Right atrium auricular region (tissue), 2 donors: ENCODE measurements at regions not wholly inside any gene's neighbourhood (a gene's known extent, or its start where the extent isn't known, plus 50 kb on each side); places are given as distances from the start of the nearest gene placed in this dataset.
"Not testable (repeated sequence)": the region's sequence is repeated elsewhere in the genome, so short reads cannot be mapped to it uniquely, and the experiment has no call there.

Experiments
- DNase-seq: peaks from one replicate; pipeline ENCODE4 v3.0.0-alpha.2; 2019; ENCODE audit warnings: low spot score
- H3K27ac ChIP-seq, 2 donors: fragments of 200-600 bp; sonication (generic); 1 replicate in 1 of 2; 2 replicates in 1 of 2; pipeline ENCODE4 v1.5.1; 2016 to 2019
- H3K27me3 ChIP-seq, 2 donors: fragments of 200-600 bp; sonication (generic); one replicate each; pipeline versions ENCODE4 v1.5.1 to v1.6.0; 2017 to 2019
- H3K36me3 ChIP-seq: fragments of 200-600 bp; sonication (generic); one replicate; pipeline ENCODE4 v1.5.1; 2016
- H3K4me1 ChIP-seq, 2 donors: fragments of 200-600 bp; sonication (generic); one replicate each; pipeline versions ENCODE4 v1.5.1 to v1.6.0; 2017 to 2019
- H3K4me3 ChIP-seq, 2 donors: fragments of 200-600 bp; sonication (generic); 1 replicate in 1 of 2; 2 replicates in 1 of 2; pipeline ENCODE4 v1.5.1; 2017 to 2019; ENCODE audit warnings: mild to moderate bottlenecking in 1 of 2, moderate library complexity in 1 of 2
- H3K9me3 ChIP-seq, 2 donors: fragments of 200-600 bp; sonication (generic); one replicate each; pipeline ENCODE4 v1.5.1; 2019
- CTCF ChIP-seq, 2 donors: fragments of 200-600 bp; sonication (generic); IDR thresholded peaks; one replicate each; pipeline ENCODE4 v1.5.1; 2019; ENCODE audit warnings: antibody characterized with exemption in 2 of 2

- H3K4me3 ChIP-seq: no peak overlapping the region
- DNase-seq: no peak
- no peaks in the 10 kb centered on the region for H3K4me1 ChIP-seq
- no peaks in the 10 kb centered on the region for H3K36me3 ChIP-seq
- no peaks in the 10 kb centered on the region for H3K27me3 ChIP-seq
- H3K9me3 ChIP-seq: no peaks in the 10 kb centered on the region
- no peak overlapping the region for H3K27ac ChIP-seq
- no peak for TF ChIP-seq CTCF (IDR thresholded peaks at IDR 0.05)
Observed at GRCh38 chr13:30535046-30535445, 69.3 kb upstream of the HMGB1 start.

DNA sequence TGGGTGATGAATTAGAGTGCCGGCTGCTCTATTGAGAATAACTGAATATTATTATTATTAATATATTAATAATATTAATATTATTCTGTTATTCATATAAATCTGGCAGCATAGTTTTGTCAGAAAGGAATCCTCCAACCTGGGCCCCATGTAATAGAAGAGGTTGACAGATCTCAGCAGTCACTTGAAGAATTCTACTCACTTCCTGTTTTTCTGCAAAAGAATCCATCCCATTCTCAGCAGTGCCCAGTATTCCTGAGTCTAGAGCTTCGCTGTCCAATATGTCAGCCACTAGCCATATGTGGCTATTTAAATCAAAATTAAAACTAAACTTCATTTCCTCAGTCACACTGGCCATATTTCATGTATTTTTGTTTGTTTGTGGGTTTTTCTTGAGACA lies 72.4 kb upstream of the USPL1 start:
- Histone ChIP-seq H3K9me3 (no peaks in the 10 kb centered on the region), H3K4me3 (no peak overlapping the region), H3K4me1 (no peaks in the 10 kb centered on the region), H3K36me3 (no peaks in the 10 kb centered on the region), H3K27me3 (no peaks in the 10 kb centered on the region), H3K27ac (no peak overlapping the region)
- TF ChIP-seq CTCF (IDR thresholded peaks at IDR 0.05): no peak
- no peak for DNase-seq

DNA sequence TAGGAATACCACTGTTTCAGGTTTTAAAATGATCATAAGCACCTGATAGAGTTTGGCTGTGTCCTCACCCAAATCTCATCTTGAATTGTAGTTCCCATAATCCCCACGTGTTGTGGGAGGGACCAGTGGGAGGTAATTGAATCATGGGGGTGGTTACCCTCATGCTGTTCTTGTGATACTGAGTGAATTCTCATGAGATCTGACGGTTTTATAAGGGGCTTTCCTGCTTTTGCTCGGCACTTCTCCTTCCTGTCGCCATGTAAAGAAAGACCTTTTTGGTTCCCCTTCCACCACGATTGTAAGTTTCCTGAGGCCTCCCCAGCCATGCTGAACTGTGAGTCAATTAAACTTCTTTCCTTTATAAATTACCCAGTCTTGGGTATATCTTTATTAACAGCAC lies 69.7 kb upstream of the USPL1 start:
- not testable (repeated sequence) for H3K9me3 ChIP-seq, DNase-seq, H3K27me3 ChIP-seq, H3K4me3 ChIP-seq, H3K36me3 ChIP-seq, H3K27ac ChIP-seq, H3K4me1 ChIP-seq

- H3K4me3 ChIP-seq: no peak overlapping the region
- no peaks in the 10 kb centered on the region for H3K27me3 ChIP-seq
- no peaks in the 10 kb centered on the region for H3K4me1 ChIP-seq
- TF ChIP-seq CTCF (IDR thresholded peaks at IDR 0.05): peak in 1 of 2 donors; percentile 45
- H3K9me3 ChIP-seq: no peaks in the 10 kb centered on the region
- no peak for DNase-seq
- no peaks in the 10 kb centered on the region for H3K36me3 ChIP-seq
- no peak overlapping the region for H3K27ac ChIP-seq
Observed at GRCh38 chr13:30551189-30551588, 66.5 kb upstream of the USPL1 start.

GRCh38 chr13:30552567-30552966 lies 65.2 kb upstream of the USPL1 start:
- Histone ChIP-seq H3K27ac (no peak overlapping the region), H3K9me3 (no peaks in the 10 kb centered on the region), H3K4me1 (no peaks in the 10 kb centered on the region), H3K36me3 (no peaks in the 10 kb centered on the region), H3K4me3 (no peak overlapping the region), H3K27me3 (no peaks in the 10 kb centered on the region)
- no peak for TF ChIP-seq CTCF (IDR thresholded peaks at IDR 0.05)
- DNase-seq: no peak

DNA sequence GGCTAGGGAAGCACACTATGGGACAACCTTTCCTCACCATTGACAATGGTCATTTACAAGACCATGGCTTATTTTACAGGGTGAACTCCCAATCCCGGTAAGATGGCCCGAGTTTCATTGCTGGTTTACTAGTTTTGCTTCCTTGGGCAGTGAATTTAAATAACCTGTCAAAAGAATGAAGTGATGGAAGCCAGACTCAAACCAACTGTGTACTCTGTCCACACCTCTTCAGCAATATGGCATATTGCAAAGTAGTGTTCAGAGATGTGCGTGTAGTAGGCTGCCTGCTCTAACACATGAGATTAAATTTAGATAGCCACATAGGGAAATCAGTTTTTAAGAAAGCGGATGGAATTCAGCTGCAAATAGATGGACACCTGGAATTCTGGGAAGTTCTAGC lies 58.4 kb upstream of the USPL1 start:
- TF ChIP-seq CTCF (IDR thresholded peaks at IDR 0.05): no peak
- Histone ChIP-seq H3K27ac (no peak overlapping the region), H3K4me1 (no peaks in the 10 kb centered on the region), H3K36me3 (no peaks in the 10 kb centered on the region), H3K27me3 (no peaks in the 10 kb centered on the region), H3K4me3 (no peak overlapping the region), H3K9me3 (no peaks in the 10 kb centered on the region)
- DNase-seq: no peak
